Stimulated activated CD8-positive, alpha-beta memory T cell treated with anti-CD3 and anti-CD28 coated beads, Interleukin-7, amount 100 ng/mL, for 24 hours (primary cell): ENCODE measurements at regions not wholly inside any gene's neighbourhood (a gene's known extent, or its start where the extent isn't known, plus 50 kb on each side); places are given as distances from the start of the nearest gene placed in this dataset.
"Not testable (repeated sequence)": the region's sequence is repeated elsewhere in the genome, so short reads cannot be mapped to it uniquely, and the experiment has no call there.

ENCODE experiments used
- DNase-seq: peaks from one replicate; pipeline ENCODE4 v3.0.0-alpha.2; 2020; ENCODE audit warnings: low read depth

- DNase-seq, result no peak
These were observed 1541.1 kb downstream of the FAM181B start for GRCh38 chr11:81192516-81192915.

- no peak for DNase-seq
These were observed 1543.1 kb downstream of the FAM181B start for GRCh38 chr11:81190546-81190945.

- DNase-seq, result not testable (repeated sequence)
These were observed 1546.6 kb downstream of the FAM181B start for GRCh38 chr11:81187033-81187432.

- no peak for DNase-seq
These were observed 1558.9 kb downstream of the FAM181B start for GRCh38 chr11:81174646-81175330.

- no peak for DNase-seq
These were observed 1568.5 kb downstream of the FAM181B start for GRCh38 chr11:81165164-81165563.

GRCh38 chr11:81159900-81160299, 1573.8 kb downstream of the FAM181B start:
- DNase-seq, result no peak

- DNase-seq, result no peak
These were observed 1598.1 kb downstream of the FAM181B start for GRCh38 chr11:81135570-81135969.

- no peak for DNase-seq
These were observed 1604.0 kb downstream of the FAM181B start for GRCh38 chr11:81129618-81130017.

GRCh38 chr11:81112718-81113117, 1620.9 kb downstream of the FAM181B start:
- DNase-seq, result no peak

- DNase-seq, result no peak
These were observed 1629.6 kb downstream of the FAM181B start for GRCh38 chr11:81104051-81104450.

- no peak for DNase-seq
These were observed 1635.2 kb downstream of the FAM181B start for GRCh38 chr11:81098471-81098870.

- no peak for DNase-seq
These were observed 1641.1 kb downstream of the FAM181B start for GRCh38 chr11:81092522-81092921.

- DNase-seq, result no peak
These were observed 1644.4 kb downstream of the FAM181B start for GRCh38 chr11:81089242-81089641.

- no peak for DNase-seq
These were observed 1639.6 kb upstream of the TENM4 start for GRCh38 chr11:81080476-81080875.

GRCh38 chr11:81072273-81072672, 1631.4 kb upstream of the TENM4 start:
- DNase-seq, result no peak

GRCh38 chr11:81071606-81072005, 1630.8 kb upstream of the TENM4 start:
- DNase-seq, result no peak

GRCh38 chr11:81070948-81071347, 1630.1 kb upstream of the TENM4 start:
- no peak for DNase-seq

GRCh38 chr11:81059356-81059755, 1618.5 kb upstream of the TENM4 start:
- DNase-seq, result no peak

GRCh38 chr11:81052344-81053158, 1611.7 kb upstream of the TENM4 start:
- no peak for DNase-seq

- DNase-seq, result no peak
These were observed 1599.2 kb upstream of the TENM4 start for GRCh38 chr11:81039916-81040524.

GRCh38 chr11:81036168-81036870, 1595.5 kb upstream of the TENM4 start:
- DNase-seq, result no peak

- DNase-seq, result no peak
These were observed 1593.1 kb upstream of the TENM4 start for GRCh38 chr11:81033779-81034540.
